ENCODE measurements at regions not wholly inside any gene's neighbourhood (a gene's known extent, or its start where the extent isn't known, plus 50 kb on each side); places are given as distances from the start of the nearest gene placed in this dataset.

DNA sequence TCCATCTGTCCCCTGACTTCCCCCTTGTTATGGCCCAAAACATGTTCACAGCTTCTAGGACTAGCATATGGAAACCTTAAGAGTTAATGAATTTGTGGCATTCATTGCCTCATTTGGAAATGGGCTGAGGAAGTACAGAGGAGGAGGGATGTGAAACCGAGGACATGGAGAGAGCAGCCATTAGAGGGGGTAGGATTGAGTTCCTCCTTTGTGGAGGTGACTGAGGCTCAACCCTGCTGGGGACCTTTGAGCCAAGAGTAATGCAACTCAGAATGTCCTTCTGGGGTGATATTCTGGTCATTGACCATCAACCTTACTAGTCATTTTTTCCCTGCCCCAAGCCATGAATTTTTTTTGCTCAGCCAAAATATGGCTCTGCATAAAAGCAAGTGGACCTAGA is 109.4 kb downstream of the ZNF518B start:
- Histone ChIP-seq H3K27me3 (ENCODE audit: control insufficient read depth, insufficient read depth, low read length) (no peaks in the 10 kb centered on the region), H3K4me3 (ENCODE audit: insufficient read depth, low read depth, low read length) (no peak overlapping the region), H3K36me3 (replicated peaks; ENCODE audit: control insufficient read depth, insufficient read depth, low read length) (no peaks in the 10 kb centered on the region)
- DNase-seq, result no peak

DNA sequence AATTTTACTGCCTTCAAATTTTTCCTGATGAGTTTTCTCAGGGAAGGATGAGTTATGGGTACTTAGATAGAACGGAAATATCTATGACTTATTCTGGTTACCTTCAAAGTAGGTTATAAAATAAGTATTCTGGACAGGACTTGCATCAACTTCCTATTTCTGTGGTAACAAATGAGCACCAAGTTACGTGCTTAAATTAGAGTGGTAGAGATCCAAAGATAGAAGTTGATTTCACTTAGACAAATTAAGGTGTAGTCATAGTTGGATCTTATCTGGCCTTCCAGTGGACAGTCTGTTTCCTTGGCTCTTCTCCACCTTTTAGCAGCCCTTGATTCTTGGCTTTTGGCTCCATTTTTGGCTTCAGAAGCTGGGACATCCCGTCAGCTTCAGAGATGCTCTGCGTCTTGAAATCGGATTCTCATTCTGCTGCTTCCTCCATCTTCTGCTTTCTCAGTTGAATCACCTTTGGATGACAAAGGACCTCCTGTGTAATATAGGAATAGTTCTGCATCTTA is 109.9 kb downstream of the ZNF518B start:
- DNase-seq, result no peak
- Histone ChIP-seq H3K27me3 (ENCODE audit: control insufficient read depth, insufficient read depth, low read length) (no peaks in the 10 kb centered on the region), H3K4me3 (ENCODE audit: insufficient read depth, low read depth, low read length) (no peak overlapping the region), H3K36me3 (replicated peaks; ENCODE audit: control insufficient read depth, insufficient read depth, low read length) (no peaks in the 10 kb centered on the region)

DNA sequence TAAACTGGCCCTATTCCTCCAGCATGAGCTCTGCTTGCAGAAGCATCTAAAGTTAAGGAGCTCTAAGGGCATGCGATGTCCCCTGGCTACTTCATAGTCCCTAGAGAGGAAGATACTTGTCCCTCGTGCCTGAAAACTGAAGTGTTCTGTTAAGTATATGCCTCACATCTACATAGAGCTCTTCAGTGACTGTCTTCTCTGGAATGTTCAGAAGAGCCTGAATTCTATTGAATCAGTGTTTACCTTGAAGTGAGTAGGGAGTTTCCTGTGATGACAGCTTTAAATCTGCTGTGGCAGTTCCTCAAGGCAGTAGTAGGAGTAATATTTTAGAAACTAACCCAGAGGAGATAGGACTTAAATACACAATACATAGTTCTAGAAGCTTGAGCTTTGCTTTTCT is 111.2 kb downstream of the ZNF518B start:
- H3K4me3 ChIP-seq (ENCODE audit: insufficient read depth, low read depth, low read length), result no peak overlapping the region
- no peak for DNase-seq
- no peaks in the 10 kb centered on the region for H3K27me3 ChIP-seq (ENCODE audit: control insufficient read depth, insufficient read depth, low read length)
- H3K36me3 ChIP-seq (replicated peaks; ENCODE audit: control insufficient read depth, insufficient read depth, low read length), result no peaks in the 10 kb centered on the region

DNA sequence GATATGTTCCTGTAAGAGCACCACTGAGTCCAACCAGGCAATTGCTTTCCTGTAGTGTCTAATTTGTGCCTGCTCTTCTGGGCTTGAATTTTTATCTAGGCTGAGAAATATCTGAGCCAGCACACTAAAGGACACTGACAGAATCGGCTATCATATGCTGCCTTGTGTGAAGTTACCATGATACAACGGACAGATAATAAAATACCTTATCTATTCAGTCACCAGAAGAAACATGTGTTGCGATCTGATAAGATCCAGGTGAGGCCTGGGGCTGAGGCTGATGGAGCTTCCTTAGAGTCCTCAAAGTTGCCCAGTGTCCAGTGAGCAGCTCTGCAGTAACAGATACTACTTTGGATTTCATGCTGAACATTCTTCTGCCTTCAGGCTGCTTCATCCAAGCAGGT is 111.8 kb downstream of the ZNF518B start:
- DNase-seq, result no peak
- Histone ChIP-seq H3K36me3 (replicated peaks; ENCODE audit: control insufficient read depth, insufficient read depth, low read length) (no peaks in the 10 kb centered on the region), H3K27me3 (ENCODE audit: control insufficient read depth, insufficient read depth, low read length) (no peaks in the 10 kb centered on the region), H3K4me3 (ENCODE audit: insufficient read depth, low read depth, low read length) (no peak overlapping the region)

DNA sequence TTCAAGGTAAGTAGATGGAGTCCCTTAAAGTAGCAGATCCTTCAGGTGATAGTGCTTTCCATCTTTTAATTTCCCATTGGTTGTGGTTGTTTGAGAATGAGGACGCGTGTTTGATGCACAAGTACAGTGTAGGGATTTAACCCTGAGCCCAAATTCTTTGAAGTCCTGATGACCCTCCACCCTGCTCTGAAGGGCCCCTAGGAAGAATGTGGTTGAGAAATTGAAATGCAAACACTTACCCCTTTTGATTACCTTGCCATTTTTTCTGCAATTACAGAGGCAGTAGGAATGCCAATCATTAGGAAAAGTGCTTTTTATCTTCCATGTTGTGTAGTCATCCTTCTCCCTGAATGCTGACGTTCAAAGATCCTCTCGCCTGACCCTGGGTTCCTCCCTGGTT is 112.4 kb downstream of the ZNF518B start:
- DNase-seq, result no peak
- Histone ChIP-seq H3K27me3 (ENCODE audit: control insufficient read depth, insufficient read depth, low read length) (no peaks in the 10 kb centered on the region), H3K36me3 (replicated peaks; ENCODE audit: control insufficient read depth, insufficient read depth, low read length) (no peaks in the 10 kb centered on the region), H3K4me3 (ENCODE audit: insufficient read depth, low read depth, low read length) (no peak overlapping the region)

DNA sequence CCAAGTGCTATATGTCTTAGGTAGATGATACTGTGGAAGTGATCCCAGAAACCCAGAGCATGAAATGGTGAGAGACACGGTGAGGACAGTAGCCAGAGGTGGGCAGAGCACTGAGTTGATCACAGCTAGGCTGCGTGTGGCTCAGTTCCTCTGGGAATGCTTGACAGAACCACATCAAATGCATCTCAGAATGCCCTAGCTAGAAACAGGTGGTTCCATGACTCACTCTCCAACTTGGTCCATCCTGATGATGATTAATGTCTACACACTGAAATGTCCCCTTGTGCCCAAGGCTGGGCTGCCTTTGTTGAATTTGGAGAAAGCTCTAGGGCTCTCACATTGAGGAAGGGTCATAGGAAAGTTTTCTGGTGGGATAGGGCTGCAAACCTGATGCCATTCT is 113.6 kb downstream of the ZNF518B start:
- Histone ChIP-seq H3K4me3 (ENCODE audit: insufficient read depth, low read depth, low read length) (no peak overlapping the region), H3K27me3 (ENCODE audit: control insufficient read depth, insufficient read depth, low read length) (no peaks in the 10 kb centered on the region), H3K36me3 (replicated peaks; ENCODE audit: control insufficient read depth, insufficient read depth, low read length) (no peaks in the 10 kb centered on the region)
- DNase-seq, result no peak

DNA sequence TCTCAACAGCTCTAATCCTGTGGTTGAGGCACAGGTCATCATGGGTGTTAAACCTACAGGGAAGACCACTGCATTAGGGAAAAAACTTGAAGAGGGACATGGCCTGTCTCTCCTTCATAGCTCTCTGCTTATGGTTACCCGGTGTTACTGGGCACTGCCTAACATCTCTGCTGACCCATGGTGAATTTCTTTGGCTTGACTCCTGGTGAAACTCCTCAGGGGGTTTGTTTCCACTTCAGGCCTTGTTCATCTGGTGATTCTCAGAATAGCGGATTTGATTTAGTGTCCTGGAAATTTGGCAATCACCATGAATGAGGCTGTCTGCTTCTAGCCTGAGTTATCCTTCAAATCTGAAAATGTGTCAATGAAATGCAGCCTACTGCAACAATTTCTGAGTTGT is 114.4 kb downstream of the ZNF518B start:
- Histone ChIP-seq H3K36me3 (replicated peaks; ENCODE audit: control insufficient read depth, insufficient read depth, low read length) (no peaks in the 10 kb centered on the region), H3K4me3 (ENCODE audit: insufficient read depth, low read depth, low read length) (no peak overlapping the region), H3K27me3 (ENCODE audit: control insufficient read depth, insufficient read depth, low read length) (no peaks in the 10 kb centered on the region)
- no peak for DNase-seq

DNA sequence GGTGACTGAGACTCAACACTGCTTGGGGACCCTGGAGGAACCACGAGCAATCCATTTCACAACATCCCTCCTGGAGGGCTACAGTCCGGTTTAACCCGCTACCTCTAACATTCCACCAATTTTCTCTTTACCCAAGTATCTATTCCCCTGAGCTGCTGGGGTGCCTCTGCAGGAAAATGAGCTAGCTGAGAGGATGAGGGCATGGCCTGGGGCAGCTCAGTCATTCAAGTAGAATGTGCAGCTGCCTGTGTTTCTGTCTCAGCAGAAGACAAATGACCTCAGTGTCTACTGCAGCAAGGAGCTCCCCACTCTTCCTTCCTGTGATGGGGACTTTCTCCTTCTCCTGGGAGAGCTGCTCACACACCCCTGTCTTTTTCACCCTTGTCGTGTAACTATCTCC is 120.8 kb downstream of the ZNF518B start:
- DNase-seq, result no peak
- Histone ChIP-seq H3K36me3 (replicated peaks; ENCODE audit: control insufficient read depth, insufficient read depth, low read length) (no peaks in the 10 kb centered on the region), H3K27me3 (ENCODE audit: control insufficient read depth, insufficient read depth, low read length) (no peaks in the 10 kb centered on the region), H3K4me3 (ENCODE audit: insufficient read depth, low read depth, low read length) (no peak overlapping the region)

DNA sequence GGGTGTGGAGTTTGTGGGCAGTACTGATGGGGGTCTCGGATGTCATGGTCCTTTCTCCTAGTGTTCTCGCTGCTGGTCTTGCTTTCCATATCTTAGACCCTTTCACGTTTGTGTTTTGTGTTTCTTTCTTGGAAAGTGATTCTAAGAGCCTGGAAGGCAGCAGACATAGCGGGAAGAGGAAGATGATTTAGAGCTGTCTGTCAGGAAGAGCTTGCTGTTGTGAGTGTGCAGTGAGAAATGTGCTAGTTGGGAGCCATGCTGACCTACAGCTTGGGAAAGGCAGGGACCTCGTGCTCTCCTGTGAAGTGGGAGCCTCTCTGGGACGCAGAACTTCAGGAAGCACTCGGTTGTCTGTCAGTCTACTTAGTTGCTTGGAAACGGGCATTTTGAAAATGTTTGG is 122.2 kb downstream of the ZNF518B start:
- Histone ChIP-seq H3K27me3 (ENCODE audit: control insufficient read depth, insufficient read depth, low read length) (no peaks in the 10 kb centered on the region), H3K36me3 (replicated peaks; ENCODE audit: control insufficient read depth, insufficient read depth, low read length) (no peaks in the 10 kb centered on the region), H3K4me3 (ENCODE audit: insufficient read depth, low read depth, low read length) (no peak overlapping the region)
- DNase-seq, result no peak

DNA sequence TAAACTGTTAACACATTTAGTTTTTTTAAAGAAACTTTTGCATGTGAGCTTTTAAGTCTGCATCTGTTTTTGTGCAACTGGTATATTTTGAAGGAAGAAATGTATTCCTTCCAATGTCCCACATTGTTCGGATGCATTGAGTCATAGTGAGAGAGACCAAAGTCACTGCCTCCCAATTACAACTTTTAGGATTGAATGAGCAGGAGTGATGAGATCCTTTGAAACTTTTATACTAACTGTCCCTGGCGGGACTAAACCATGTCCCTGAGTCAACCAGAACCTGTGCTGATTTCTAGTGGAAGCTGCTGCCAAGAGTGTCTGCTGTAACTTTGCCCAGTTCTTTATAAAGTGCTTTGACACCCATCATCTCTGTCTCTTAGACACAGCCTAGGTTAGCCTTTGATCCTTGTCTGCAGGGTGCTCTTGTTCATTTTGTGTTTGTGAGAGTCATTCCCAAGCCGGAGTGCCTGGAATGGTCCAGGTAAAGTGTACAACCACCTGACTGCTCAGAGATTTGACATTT is 122.7 kb downstream of the ZNF518B start:
- H3K36me3 ChIP-seq (replicated peaks; ENCODE audit: control insufficient read depth, insufficient read depth, low read length), result no peaks in the 10 kb centered on the region
- H3K4me3 ChIP-seq (ENCODE audit: insufficient read depth, low read depth, low read length), result no peak overlapping the region
- no peak for DNase-seq
- no peaks in the 10 kb centered on the region for H3K27me3 ChIP-seq (ENCODE audit: control insufficient read depth, insufficient read depth, low read length)

DNA sequence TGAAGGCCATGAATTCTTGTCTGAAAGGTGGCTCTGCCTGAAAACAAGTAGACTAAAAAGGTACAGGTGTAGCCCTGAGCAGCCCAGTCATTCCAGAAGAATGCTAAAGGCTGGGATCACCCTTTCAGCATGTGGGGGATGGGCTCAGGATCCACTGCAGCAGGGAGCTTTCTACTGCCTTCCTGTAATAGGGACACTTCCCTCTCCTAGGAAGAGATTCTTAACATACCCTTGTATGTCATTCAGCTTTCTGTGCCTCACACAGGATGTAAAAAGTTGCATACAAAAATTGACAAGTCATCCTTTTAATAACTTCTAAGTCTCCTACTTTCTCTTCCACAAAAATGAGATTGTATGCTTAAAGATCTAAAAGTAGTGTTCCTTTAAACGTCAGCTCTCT is 123.3 kb downstream of the ZNF518B start:
- H3K36me3 ChIP-seq (replicated peaks; ENCODE audit: control insufficient read depth, insufficient read depth, low read length), result no peaks in the 10 kb centered on the region
- H3K4me3 ChIP-seq (ENCODE audit: insufficient read depth, low read depth, low read length), result no peak overlapping the region
- peak; percentile 32 for DNase-seq
- H3K27me3 ChIP-seq (ENCODE audit: control insufficient read depth, insufficient read depth, low read length), result no peaks in the 10 kb centered on the region

DNA sequence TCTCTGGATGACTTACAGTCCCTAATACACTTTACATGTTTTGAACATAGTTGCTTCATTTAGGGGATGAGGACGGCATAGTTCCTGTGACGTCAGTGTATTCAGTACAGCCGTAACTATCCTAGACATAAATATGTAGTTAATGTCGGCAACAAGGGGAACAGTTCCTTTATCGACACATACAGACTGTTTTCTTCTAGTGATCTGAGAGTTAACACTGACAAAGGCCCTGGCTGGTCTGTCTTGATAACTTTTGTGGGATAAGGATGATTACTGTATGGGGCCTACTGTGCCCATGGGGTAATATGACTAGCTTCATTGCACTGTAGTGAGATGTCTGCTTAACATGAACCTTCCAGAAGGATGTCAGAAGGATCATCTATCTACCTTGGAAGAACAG is 131.2 kb downstream of the ZNF518B start:
- no peak overlapping the region for H3K4me3 ChIP-seq (ENCODE audit: insufficient read depth, low read depth, low read length)
- DNase-seq, result no peak
- H3K36me3 ChIP-seq (replicated peaks; ENCODE audit: control insufficient read depth, insufficient read depth, low read length), result no peaks in the 10 kb centered on the region
- no peaks in the 10 kb centered on the region for H3K27me3 ChIP-seq (ENCODE audit: control insufficient read depth, insufficient read depth, low read length)

DNA sequence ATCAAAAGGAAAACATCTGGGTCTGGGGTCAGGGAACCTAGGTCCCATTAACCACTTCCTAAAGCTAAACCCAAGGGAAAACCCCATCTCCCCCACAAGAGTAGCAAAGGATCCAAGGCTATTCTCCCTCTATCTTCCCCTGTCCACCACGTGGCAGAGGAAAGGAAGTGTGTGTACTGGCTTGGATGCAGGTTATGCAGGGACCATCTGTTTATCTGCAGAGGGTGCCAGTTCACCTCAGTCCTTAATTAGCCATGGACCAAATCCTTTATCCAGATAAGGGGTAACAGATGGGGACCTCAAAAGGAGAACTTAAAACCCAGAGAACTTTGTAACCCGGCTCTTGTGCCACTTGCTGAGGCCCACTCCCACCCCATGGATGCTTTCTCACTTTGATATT is 135.3 kb downstream of the ZNF518B start:
- no peaks in the 10 kb centered on the region for H3K27me3 ChIP-seq (ENCODE audit: control insufficient read depth, insufficient read depth, low read length)
- H3K4me3 ChIP-seq (ENCODE audit: insufficient read depth, low read depth, low read length), result no peak overlapping the region
- DNase-seq, result no peak
- no peaks in the 10 kb centered on the region for H3K36me3 ChIP-seq (replicated peaks; ENCODE audit: control insufficient read depth, insufficient read depth, low read length)

DNA sequence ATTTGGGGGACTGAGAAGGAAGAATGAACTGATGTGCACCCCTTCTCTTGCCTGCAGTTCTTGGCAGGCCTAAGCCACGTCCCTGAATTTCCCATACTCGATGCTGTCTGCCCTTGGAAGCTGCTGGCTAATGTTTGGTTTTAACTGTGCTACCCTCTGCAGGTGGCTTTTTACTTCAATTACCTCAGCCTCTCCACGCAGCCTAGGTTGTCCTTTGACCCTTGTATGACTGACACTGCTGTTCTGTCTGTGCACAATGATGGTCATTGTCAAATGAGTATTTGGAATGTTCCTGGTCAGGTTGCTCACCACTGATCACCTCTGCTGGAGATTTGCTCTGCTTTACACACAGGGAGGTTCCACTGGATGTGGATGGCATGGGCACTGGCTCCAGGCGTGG is 137.1 kb downstream of the ZNF518B start:
- Histone ChIP-seq H3K4me3 (ENCODE audit: insufficient read depth, low read depth, low read length) (no peak overlapping the region), H3K27me3 (ENCODE audit: control insufficient read depth, insufficient read depth, low read length) (no peaks in the 10 kb centered on the region)
- no peak for DNase-seq

DNA sequence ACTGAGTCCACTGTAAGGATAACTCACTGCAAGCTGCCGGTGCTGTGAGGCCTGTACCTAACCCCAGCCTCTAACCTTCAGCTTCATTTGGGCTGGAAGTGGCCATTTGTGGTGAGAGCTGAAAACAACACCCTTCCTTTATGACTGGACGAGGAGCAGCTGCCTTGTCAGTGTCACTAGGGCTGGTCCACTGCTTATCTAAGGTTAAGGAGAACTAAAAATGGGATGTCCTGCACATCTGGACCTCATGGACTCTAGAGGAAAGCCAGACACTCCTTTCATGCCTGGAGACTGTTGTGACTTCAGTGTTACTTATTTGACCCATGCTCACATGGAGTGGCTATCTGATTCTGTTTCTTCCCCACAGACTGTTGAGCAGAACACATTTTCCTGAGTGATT is 139.9 kb downstream of the ZNF518B start:
- DNase-seq, result no peak
- Histone ChIP-seq H3K36me3 (replicated peaks; ENCODE audit: control insufficient read depth, insufficient read depth, low read length) (no peaks in the 10 kb centered on the region), H3K27me3 (ENCODE audit: control insufficient read depth, insufficient read depth, low read length) (no peaks in the 10 kb centered on the region), H3K4me3 (ENCODE audit: insufficient read depth, low read depth, low read length) (no peak overlapping the region)

More for the DNA sequence above, 137.1 kb downstream of the ZNF518B start:
- H3K36me3 ChIP-seq (replicated peaks; ENCODE audit: control insufficient read depth, insufficient read depth, low read length), result no peaks in the 10 kb centered on the region

DNA sequence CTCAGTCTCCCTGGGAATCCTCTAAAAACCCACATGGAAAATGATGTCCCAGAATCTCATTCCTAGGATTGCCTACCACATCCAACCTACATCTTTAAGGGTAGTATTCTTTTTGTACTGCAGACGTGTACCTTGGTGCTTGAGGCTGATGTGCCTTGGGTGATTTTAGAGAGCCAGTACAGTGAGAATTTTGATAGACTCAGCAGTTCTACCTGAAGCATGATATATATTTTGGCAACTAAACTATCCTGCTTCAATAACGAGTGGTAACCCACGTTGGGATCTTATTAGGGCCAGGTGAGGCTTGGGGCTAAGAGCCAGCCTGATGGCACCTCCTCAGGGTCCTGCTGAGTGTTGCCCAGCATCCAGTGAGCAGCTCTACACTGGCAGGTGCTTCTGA is 140.4 kb downstream of the ZNF518B start:
- no peaks in the 10 kb centered on the region for H3K27me3 ChIP-seq (ENCODE audit: control insufficient read depth, insufficient read depth, low read length)
- no peak overlapping the region for H3K4me3 ChIP-seq (ENCODE audit: insufficient read depth, low read depth, low read length)
- H3K36me3 ChIP-seq (replicated peaks; ENCODE audit: control insufficient read depth, insufficient read depth, low read length), result no peaks in the 10 kb centered on the region
- DNase-seq, result no peak

All from H7 (cell line).